ENCODE measurements at regions not wholly inside any gene's neighbourhood (a gene's known extent, or its start where the extent isn't known, plus 50 kb on each side); places are given as distances from the start of the nearest gene placed in this dataset.

- DNase-seq (ENCODE audit: low read depth) = no peak
- no peak overlapping the region for H3K4me3 ChIP-seq (replicated peaks; ENCODE audit: low read depth, low read length)
- TF ChIP-seq, protein P1, sequence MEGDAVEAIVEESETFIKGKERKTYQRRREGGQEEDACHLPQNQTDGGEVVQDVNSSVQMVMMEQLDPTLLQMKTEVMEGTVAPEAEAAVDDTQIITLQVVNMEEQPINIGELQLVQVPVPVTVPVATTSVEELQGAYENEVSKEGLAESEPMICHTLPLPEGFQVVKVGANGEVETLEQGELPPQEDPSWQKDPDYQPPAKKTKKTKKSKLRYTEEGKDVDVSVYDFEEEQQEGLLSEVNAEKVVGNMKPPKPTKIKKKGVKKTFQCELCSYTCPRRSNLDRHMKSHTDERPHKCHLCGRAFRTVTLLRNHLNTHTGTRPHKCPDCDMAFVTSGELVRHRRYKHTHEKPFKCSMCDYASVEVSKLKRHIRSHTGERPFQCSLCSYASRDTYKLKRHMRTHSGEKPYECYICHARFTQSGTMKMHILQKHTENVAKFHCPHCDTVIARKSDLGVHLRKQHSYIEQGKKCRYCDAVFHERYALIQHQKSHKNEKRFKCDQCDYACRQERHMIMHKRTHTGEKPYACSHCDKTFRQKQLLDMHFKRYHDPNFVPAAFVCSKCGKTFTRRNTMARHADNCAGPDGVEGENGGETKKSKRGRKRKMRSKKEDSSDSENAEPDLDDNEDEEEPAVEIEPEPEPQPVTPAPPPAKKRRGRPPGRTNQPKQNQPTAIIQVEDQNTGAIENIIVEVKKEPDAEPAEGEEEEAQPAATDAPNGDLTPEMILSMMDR (IDR thresholded peaks at IDR 0.05; ENCODE audit: low read length, missing control alignments) = no peak
These were observed 593.8 kb downstream of the MATN1 start for GRCh38 chr1:30129421-30130055.

DNA sequence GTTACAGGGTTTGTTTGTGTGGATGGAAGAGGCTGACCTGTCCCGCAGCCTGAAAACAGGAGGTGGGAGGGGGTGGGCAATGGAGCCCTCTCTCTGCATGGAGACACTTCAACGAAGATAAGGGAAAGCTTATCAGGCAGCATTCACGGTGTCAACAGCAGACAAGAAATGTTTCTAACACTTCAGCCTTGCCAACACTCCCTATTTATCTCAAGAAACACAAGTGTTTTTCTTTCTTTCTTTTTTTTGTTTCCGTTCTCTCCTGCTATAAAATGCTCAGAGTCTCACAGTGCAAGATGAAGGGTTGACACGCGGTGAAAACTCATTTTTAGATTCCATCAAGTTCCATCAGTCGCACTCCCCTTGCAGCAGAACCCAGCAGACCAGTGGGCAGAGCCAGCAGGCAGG is 594.4 kb downstream of the MATN1 start:
- no peak for DNase-seq (ENCODE audit: low read depth)
- TF ChIP-seq, protein P1 (IDR thresholded peaks at IDR 0.05; ENCODE audit: low read length, missing control alignments) = no peak
- H3K4me3 ChIP-seq (replicated peaks; ENCODE audit: low read depth, low read length) = no peak overlapping the region

DNA sequence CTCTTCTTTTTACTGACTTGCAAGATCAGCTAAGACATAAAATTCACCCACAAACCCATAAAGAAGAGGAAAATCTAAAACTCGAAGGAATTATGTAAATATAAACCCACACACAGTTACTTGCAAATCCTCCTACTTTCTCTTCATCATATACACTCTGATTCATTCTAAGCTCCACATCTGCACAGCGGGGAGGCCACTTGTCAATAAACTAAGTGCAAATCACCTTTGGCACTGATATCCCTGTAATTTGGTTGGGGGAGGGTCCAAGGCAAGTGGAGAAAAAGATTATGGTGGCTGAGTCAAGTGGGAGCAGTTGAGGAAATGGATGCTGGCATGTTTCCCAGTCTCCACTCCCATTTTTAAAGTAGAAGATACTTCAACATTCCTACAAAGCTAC is 596.5 kb downstream of the MATN1 start:
- DNase-seq (ENCODE audit: low read depth) = no peak
- H3K4me3 ChIP-seq (replicated peaks; ENCODE audit: low read depth, low read length) = no peak overlapping the region
- TF ChIP-seq, protein P1 (IDR thresholded peaks at IDR 0.05; ENCODE audit: low read length, missing control alignments) = no peak

- no peak overlapping the region for H3K4me3 ChIP-seq (replicated peaks; ENCODE audit: low read depth, low read length)
- no peak for DNase-seq (ENCODE audit: low read depth)
These were observed 597.6 kb downstream of the MATN1 start for GRCh38 chr1:30125821-30126170.

DNA sequence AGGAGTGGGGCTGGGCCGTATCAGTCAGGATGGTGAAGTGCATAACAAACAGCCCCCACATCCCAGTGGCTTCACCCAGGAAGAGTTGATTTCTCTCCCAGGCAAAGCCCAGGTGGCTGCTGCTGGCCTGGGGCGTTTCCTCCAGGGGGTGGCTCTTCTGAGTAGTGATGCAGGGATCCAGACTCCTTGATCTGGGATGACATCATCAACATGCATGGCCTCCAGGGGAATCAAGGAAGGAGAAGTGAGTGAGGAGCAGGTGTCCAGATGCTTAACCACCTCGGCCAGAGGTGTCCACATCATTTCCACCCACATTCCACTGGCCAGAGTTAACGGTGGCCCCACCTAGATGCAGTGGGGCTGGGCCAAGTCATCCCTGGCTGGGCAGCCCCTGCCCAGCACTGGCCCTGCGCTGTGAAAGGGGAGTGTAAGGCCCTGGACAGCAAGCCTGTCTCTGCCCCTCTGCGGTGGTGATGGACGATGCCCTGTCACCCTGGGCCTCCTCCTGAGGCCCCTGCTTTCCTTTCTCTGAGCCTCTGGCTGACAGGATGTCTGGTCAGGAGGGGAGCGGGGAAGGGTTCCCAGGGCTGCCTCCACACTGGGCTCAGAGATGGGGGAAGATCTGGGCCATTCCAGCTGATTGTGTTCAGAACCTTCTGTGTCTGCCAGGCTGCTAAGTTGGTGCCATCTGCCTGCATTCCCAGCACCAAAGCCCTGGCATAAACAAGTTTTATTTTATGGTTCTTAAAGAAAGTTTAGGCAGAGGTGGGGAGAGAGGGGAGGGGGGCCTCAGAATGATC is 598.2 kb downstream of the MATN1 start:
- DNase-seq (ENCODE audit: low read depth) = no peak
- TF ChIP-seq, protein P1 (IDR thresholded peaks at IDR 0.05; ENCODE audit: low read length, missing control alignments) = no peak
- H3K4me3 ChIP-seq (replicated peaks; ENCODE audit: low read depth, low read length) = no peak overlapping the region

More at GRCh38 chr1:30125821-30126170, 597.6 kb downstream of the MATN1 start:
- TF ChIP-seq, protein P1 (IDR thresholded peaks at IDR 0.05; ENCODE audit: low read length, missing control alignments) = no peak

- TF ChIP-seq, protein P1 (IDR thresholded peaks at IDR 0.05; ENCODE audit: low read length, missing control alignments) = no peak
- no peak overlapping the region for H3K4me3 ChIP-seq (replicated peaks; ENCODE audit: low read depth, low read length)
- no peak for DNase-seq (ENCODE audit: low read depth)
These were observed 599.5 kb downstream of the MATN1 start for GRCh38 chr1:30123896-30124295.

Measured in fibroblast of pulmonary artery (primary cell).